GM23338 (cell line): ENCODE measurements at regions not wholly inside any gene's neighbourhood (a gene's known extent, or its start where the extent isn't known, plus 50 kb on each side); places are given as distances from the start of the nearest gene placed in this dataset.

ENCODE experiments used
- ATAC-seq: fragments of 200-7000 bp; cut with Tn5 transposase; 3 replicates; pipeline ENCODE4 v1.9.1; 2020
- DNase-seq: peaks from one replicate; pipeline ENCODE4 v3.0.0-alpha.2; 2015; ENCODE audit warnings: low spot score
- H2AFZ ChIP-seq: fragments of 200-600 bp; sonication (generic); 2 replicates; pipeline ENCODE4 v1.8.0; 2016; ENCODE audit warnings: antibody characterized with exemption, mild to moderate bottlenecking, moderate library complexity
- H3F3A ChIP-seq: fragments of 200-600 bp; sonication (generic); replicated peaks from 2 replicates; pipeline ENCODE4 v1.8.0; 2017; ENCODE audit warnings: antibody characterized with exemption, mixed run types, low read depth
- H3K27ac ChIP-seq: fragments of 200-600 bp; sonication (generic); 2 replicates; pipeline ENCODE4 v1.6.1; 2016; ENCODE audit warnings: low read depth
- H3K27me3 ChIP-seq: fragments of 200-600 bp; sonication (generic); 2 replicates; pipeline ENCODE4 v1.8.0; 2016; ENCODE audit warnings: mild to moderate bottlenecking, mixed run types, moderate library complexity; ENCODE audit not compliant: insufficient read depth
- H3K36me3 ChIP-seq: fragments of 200-600 bp; sonication (generic); 2 replicates; pipeline ENCODE4 v1.8.0; 2016; ENCODE audit warnings: mild to moderate bottlenecking; ENCODE audit not compliant: insufficient read depth
- H3K4me1 ChIP-seq: fragments of 200-600 bp; sonication (generic); 2 replicates; pipeline ENCODE4 v1.8.0; 2016; ENCODE audit warnings: mild to moderate bottlenecking, moderate library complexity; ENCODE audit not compliant: insufficient read depth
- H3K4me2 ChIP-seq: fragments of 200-600 bp; sonication (generic); 2 replicates; pipeline ENCODE4 v1.7.1; 2017; ENCODE audit warnings: mixed run types
- H3K4me3 ChIP-seq: fragments of 200-600 bp; sonication (generic); 2 replicates; pipeline ENCODE4 v1.6.1; 2016; ENCODE audit warnings: mixed run types
- H3K79me2 ChIP-seq: fragments of 200-600 bp; sonication (generic); replicated peaks from 2 replicates; pipeline ENCODE4 v1.8.0; 2017; ENCODE audit warnings: mild to moderate bottlenecking; ENCODE audit not compliant: insufficient read depth
- H3K9me2 ChIP-seq: fragments of 200-600 bp; sonication (generic); 2 replicates; pipeline ENCODE4 v1.8.0; 2017; ENCODE audit not compliant: insufficient read depth
- H4K20me1 ChIP-seq: fragments of 200-600 bp; sonication (generic); replicated peaks from 2 replicates; pipeline ENCODE4 v1.8.0; 2017; ENCODE audit warnings: mild to moderate bottlenecking; ENCODE audit not compliant: insufficient read depth
- H3K27ac Mint-ChIP-seq: 2 replicates; pipeline ENCODE4 v1.8.0; 2020; ENCODE audit warnings: inconsistent platforms, mild to moderate bottlenecking, moderate library complexity, mixed read lengths
- H3K27me3 Mint-ChIP-seq: 3 replicates; pipeline ENCODE4 v1.8.0; 2022; ENCODE audit warnings: low read depth, mild to moderate bottlenecking, moderate library complexity, mixed read lengths, inconsistent platforms; ENCODE audit not compliant: insufficient read depth, poor library complexity
- H3K36me3 Mint-ChIP-seq: 3 replicates; pipeline ENCODE4 v1.8.0; 2021; ENCODE audit warnings: low read depth, mild to moderate bottlenecking, inconsistent platforms, moderate library complexity, mixed read lengths
- H3K4me1 Mint-ChIP-seq: 3 replicates; pipeline ENCODE4 v1.8.0; 2020; ENCODE audit warnings: mild to moderate bottlenecking, inconsistent platforms, mixed read lengths
- H3K4me3 Mint-ChIP-seq: 3 replicates; pipeline ENCODE4 v1.8.0; 2021; ENCODE audit warnings: moderate library complexity, mild to moderate bottlenecking, inconsistent platforms, mixed read lengths
- H3K9me3 Mint-ChIP-seq: 3 replicates; pipeline ENCODE4 v1.8.0; 2020; ENCODE audit warnings: moderate library complexity, mild to moderate bottlenecking, inconsistent platforms, mixed read lengths
- CREB1 ChIP-seq: fragments of 250-450 bp; sonication (Bioruptor Pico); IDR thresholded peaks from 2 replicates; pipeline ENCODE4 v1.5.0; 2020; ENCODE audit warnings: low read depth, mild to moderate bottlenecking, moderate library complexity
- CTCF ChIP-seq, 2 experiments: fragments of 200-600 bp in 1 of 2; sonication (generic) in 1 of 2; conservative IDR thresholded peaks; 2 replicates each; pipeline versions ENCODE4 v1.5.1 to v1.6.1; 2016 to 2017; ENCODE audit warnings: antibody characterized with exemption in 2 of 2, low read depth in 2 of 2, mild to moderate bottlenecking in 2 of 2, moderate library complexity in 1 of 2
- ETS1 ChIP-seq: IDR thresholded peaks from 2 replicates; pipeline ENCODE4 v1.6.1; 2016; ENCODE audit warnings: antibody characterized with exemption
- EZH2 ChIP-seq: fragments of 200-600 bp; sonication (generic); IDR thresholded peaks from one replicate; pipeline ENCODE4 v1.8.0; 2017; ENCODE audit warnings: antibody characterized with exemption, mild to moderate bottlenecking, low read depth; ENCODE audit not compliant: unreplicated experiment
- EZH2phosphoT487 ChIP-seq: fragments of 200-600 bp; sonication (generic); IDR thresholded peaks from one replicate; pipeline ENCODE4 v1.8.1; 2018; ENCODE audit warnings: antibody characterized with exemption; ENCODE audit not compliant: unreplicated experiment
- JUNB ChIP-seq: IDR thresholded peaks from one replicate; pipeline ENCODE4 v1.6.1; 2016; ENCODE audit warnings: antibody characterized with exemption; ENCODE audit not compliant: unreplicated experiment
- NANOG ChIP-seq: IDR thresholded peaks from 2 replicates; pipeline ENCODE4 v1.6.1; 2016; ENCODE audit warnings: antibody characterized with exemption, borderline replicate concordance
- POLR2AphosphoS5 ChIP-seq: IDR thresholded peaks from 2 replicates; pipeline ENCODE4 v1.6.1; 2016; ENCODE audit warnings: antibody characterized with exemption, low read depth
- REST ChIP-seq: IDR thresholded peaks from one replicate; pipeline ENCODE4 v1.6.1; 2018; ENCODE audit warnings: antibody characterized with exemption; ENCODE audit not compliant: unreplicated experiment
- STAT1 ChIP-seq: IDR thresholded peaks from one replicate; pipeline ENCODE4 v1.6.1; 2016; ENCODE audit warnings: antibody characterized with exemption; ENCODE audit not compliant: unreplicated experiment
- ZNF114 ChIP-seq: fragments of 250-450 bp; sonication (Bioruptor Pico); IDR thresholded peaks from 2 replicates; pipeline ENCODE4 v1.5.0; 2020; ENCODE audit warnings: mild to moderate bottlenecking, moderate library complexity
- ZNF331 ChIP-seq: fragments of 250-450 bp; sonication (Bioruptor Pico); IDR thresholded peaks from 2 replicates; pipeline ENCODE4 v1.5.0; 2020; ENCODE audit warnings: low read depth, mild to moderate bottlenecking, moderate library complexity
- ZNF462 ChIP-seq: fragments of 250-450 bp; sonication (Bioruptor Pico); IDR thresholded peaks from 2 replicates; pipeline ENCODE4 v1.5.0; 2020; ENCODE audit warnings: mild to moderate bottlenecking, moderate library complexity

- TF ChIP-seq EZH2 (no peak), CREB1 (no peak), POLR2AphosphoS5 (no peak), ZNF331 (no peak)
These were observed 1286.6 kb upstream of the ALCAM start (continued) for GRCh38 chr3:104080088-104080626.

- peaks cover 2% of the 10 kb centered on the region for H3K27me3 Mint-ChIP-seq
- H3K27ac ChIP-seq: no peak overlapping the region
- H3K36me3 Mint-ChIP-seq: peaks cover 9% of the 10 kb centered on the region; the same call in 2 of the 3 replicates
These were observed 1278.0 kb upstream of the ALCAM start for GRCh38 chr3:104088738-104089137.

More at GRCh38 chr3:104088738-104089137, 1278.0 kb upstream of the ALCAM start:
- Histone ChIP-seq H3K79me2 (no peaks in the 10 kb centered on the region), H3K27me3 (no peaks in the 10 kb centered on the region), H2AFZ (no peak overlapping the region), H3K4me2 (no peak overlapping the region), H3F3A (no peaks in the 10 kb centered on the region), H3K36me3 (0 out of 2 replicates have a peak, but pooled peaks cover 3% of the 10 kb centered on the region), H3K9me2 (no peaks in the 10 kb centered on the region), H4K20me1 (no peaks in the 10 kb centered on the region), H3K4me3 (no peak overlapping the region), H3K4me1 (no peaks in the 10 kb centered on the region)
- Mint-ChIP-seq H3K27ac (no peak overlapping the region), H3K9me3 (peaks cover 22% of the 10 kb centered on the region), H3K4me3 (no peak overlapping the region), H3K4me1 (no peaks in the 10 kb centered on the region)
- ATAC-seq (no peak), DNase-seq (no peak)
- TF ChIP-seq STAT1 (no peak), ZNF462 (no peak), POLR2AphosphoS5 (no peak), CREB1 (no peak), REST (no peak), EZH2 (no peak), ZNF114 (CRISPR knock-in tag) (no peak), EZH2phosphoT487 (no peak), CTCF (conservative IDR thresholded peaks at IDR 0.05; ENCODE audit: low read depth in 2 of 2) (no peak), ETS1 (no peak), NANOG (no peak), JUNB (no peak), ZNF331 (no peak)
